HG02763 (cell line): ENCODE measurements at regions not wholly inside any gene's neighbourhood (a gene's known extent, or its start where the extent isn't known, plus 50 kb on each side); places are given as distances from the start of the nearest gene placed in this dataset.
"Not testable (repeated sequence)": the region's sequence is repeated elsewhere in the genome, so short reads cannot be mapped to it uniquely, and the experiment has no call there.

Experiments
- ATAC-seq: cut with Tn5 transposase; IDR thresholded peaks from one replicate; pipeline ENCODE4 v1.9.1; 2021; ENCODE audit warnings: mild to moderate bottlenecking, moderate library complexity; ENCODE audit not compliant: unreplicated experiment

DNA sequence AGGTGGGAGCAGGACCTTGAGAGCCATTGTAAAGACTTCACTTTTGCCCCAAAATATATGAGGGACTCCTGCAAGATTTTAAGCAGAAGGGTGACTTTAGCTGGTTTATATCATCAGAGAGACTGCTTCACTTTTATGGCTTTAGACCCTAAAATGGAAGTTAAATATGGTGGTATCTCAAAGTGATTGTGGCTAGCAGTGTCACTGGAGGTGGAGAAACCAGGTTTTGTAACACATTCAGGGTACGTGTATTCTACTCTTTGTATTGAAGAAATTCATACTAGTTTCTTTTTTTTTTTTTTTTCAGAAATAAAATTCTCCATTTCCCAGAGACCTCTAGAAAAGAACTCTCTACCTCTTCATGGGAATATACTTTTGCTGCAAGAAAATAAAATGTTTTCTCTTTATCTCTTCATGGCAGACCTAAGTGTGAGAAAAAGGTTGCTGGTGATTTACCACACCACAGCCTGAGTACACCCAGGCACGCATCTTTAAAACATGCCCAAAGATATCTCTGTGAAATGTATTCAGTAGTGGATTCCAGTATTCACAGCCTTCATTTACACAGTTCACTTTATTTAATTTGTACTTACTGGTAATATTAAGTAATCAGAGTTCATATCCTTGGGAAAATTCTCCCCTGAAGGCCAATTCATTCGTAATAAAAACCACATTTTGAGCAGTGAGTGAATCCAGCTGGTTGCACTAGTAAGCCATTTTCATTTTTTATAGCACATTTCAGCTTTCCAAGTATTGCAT, 74.3 kb upstream of the GUCY1A1 start:
- ATAC-seq: no peak

- no peak for ATAC-seq
Measured at GRCh38 chr4:155591738-155592143, 74.9 kb upstream of the GUCY1A1 start.

- no peak for ATAC-seq
Measured at GRCh38 chr4:155590796-155591585, 75.7 kb upstream of the GUCY1A1 start.

- no peak for ATAC-seq
Measured at GRCh38 chr4:155588437-155588836, 78.2 kb upstream of the GUCY1A1 start.

DNA sequence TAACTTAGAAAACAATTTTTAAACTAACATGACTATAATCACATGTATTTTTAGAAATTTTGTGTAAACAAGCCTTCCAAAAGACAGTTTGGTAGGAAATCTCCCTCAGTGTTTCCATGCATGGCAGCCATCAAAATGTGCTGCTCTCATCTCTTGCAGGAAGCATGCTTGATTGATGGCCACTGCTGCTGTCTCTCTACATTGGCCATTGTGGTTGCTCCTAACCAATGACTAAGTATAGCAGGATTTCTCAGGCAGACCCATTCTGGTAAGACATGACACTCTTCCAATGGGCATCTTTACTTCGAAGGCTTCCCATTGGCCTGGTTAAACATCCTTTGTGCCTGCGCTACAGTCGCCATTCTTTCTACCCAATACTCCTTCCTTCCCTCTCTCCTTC, 78.9 kb upstream of the GUCY1A1 start:
- no peak for ATAC-seq

DNA sequence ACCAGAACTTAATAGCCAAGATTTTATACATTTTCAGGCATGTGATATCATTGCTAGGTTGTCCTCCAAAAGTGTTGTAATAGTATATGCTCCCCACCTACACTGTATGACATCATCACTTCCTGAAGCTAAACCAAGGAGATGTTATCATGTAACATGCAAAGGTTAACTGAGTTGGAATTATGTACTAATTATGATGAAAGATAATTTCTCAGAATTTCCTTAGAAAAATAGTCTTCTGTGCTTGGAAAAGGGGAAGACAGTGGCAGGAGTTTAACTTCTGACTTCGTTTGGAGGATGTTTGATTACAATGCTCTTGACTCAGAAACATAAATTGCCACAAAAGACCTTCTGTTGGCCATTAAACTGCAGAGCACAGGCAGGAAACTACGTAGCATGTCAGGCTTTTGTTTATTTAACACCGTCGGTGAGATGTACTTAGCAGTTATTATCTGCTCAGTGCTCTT, 83.6 kb upstream of the GUCY1A1 start:
- no peak for ATAC-seq

GRCh38 chr4:155582041-155582440, 84.6 kb upstream of the GUCY1A1 start:
- no peak for ATAC-seq

DNA sequence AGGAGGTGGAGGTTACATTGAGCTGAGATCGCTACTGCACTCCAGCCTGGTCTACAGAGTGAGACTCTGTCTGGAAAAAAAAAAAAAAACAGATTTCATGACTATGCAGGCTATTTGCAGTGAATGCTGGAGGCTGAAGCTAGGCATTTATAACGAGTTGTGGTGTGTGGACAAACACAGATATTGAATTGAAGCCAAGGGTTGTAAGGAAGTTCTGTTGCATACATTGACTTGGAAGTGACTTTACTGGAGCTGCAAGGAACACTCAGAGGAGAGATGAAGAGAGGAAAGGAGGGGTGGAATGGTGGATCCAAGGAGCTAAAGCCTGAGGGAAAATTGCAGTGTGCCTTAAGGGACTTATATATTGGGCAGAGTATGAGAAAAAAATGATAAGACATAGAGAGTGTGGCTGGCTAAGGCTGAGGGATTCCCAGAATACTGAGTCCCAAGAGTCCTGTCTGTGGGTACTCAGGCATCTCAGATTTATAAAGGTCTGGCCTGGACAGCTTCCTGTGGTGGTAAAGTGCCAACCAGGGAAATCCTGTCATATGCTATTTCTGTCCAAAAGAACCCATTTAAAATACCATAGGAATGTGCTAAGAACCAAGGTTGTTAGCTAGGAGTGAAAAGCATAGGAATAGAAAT, 87.8 kb upstream of the GUCY1A1 start:
- no peak for ATAC-seq

DNA sequence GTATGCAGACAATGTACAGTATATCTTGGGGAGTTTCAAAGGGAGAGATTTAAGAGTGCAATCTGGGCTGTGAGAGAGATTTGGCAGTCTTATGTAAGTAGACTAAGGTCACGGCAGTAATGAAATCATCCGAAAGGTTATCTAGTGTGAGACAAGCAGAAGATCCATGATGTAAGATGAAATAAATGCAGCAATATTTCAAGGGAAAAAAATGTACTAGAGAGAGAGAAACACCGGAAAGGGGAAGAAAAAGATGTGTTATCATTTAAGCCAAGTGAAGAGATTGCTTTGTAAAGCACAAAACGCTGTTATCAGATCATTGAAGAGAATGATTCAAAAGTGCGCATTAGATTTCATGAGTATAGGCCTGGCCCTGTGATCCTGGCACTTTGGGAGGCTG, 88.4 kb upstream of the GUCY1A1 start:
- ATAC-seq: no peak

- ATAC-seq: not testable (repeated sequence)
Measured at GRCh38 chr4:155574329-155574728, 92.3 kb upstream of the GUCY1A1 start.

GRCh38 chr4:155573126-155573525, 93.5 kb upstream of the GUCY1A1 start:
- ATAC-seq: no peak

- ATAC-seq: no peak
Measured at GRCh38 chr4:155572106-155572703, 94.4 kb upstream of the GUCY1A1 start.

GRCh38 chr4:155571184-155571944, 95.3 kb upstream of the GUCY1A1 start:
- no peak for ATAC-seq

DNA sequence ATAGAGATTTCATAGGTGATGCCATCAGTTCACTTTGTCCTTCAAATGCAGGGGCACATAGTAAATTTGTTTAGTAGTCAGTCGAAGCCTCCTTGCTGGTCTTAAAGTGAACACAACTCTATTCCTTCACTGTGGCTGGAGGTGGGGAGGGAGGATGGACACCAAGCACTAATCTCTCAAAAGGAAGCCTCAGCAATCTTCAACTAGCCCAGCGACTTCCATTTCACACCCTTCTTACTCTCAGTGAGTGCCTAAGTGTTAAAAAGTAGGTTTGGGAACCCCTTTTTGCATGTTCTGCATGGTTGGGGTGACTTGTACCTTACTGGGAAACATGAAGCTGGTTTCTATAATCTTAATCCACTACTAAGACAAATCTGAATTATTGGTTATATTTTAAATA, 96.0 kb upstream of the GUCY1A1 start:
- ATAC-seq: no peak

DNA sequence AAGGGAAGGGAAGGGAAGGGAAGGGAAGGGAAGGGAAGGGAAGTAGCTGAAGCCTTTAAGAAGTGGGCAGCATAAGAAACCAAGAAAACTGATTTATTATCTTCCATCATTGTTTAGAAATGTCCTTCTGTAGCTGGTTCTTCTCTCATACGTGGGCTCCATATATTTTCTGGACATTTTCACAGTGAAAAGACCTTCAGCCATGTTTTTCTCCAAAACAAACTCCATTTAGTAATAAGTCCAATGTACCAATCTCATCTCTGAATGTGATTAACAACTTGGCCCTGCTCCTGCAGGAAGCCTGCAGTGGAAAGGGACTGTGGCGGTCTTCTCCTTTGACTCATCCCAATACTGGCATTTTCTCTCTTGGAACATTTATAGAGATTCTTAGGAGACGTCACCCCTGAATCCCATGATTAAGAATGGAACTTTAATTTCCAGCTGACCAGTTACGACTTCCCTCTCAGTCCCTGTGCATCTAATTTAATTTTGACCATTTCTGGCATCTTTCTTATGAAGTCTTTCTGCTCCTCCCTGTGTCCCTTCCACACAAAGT, 96.6 kb upstream of the GUCY1A1 start:
- no peak for ATAC-seq

DNA sequence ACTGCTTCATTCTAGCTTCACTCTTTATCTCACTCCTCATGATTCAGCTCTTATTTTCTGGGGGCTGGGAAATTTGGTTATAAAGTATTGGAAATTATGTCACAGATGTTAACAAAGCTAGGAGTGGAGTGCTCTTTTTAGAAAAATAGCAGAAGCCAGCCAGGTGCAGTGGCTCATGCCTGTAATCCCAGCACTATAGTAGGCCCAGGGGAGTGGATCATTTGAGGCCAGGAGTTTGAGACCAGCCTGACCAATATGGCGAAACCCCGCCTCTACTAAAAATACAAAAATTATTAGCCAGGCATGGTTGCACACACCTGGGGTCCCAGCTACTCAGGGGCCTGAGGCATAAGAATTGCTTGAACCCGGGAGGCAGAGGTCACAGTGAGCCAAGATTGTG, 97.2 kb upstream of the GUCY1A1 start:
- ATAC-seq: no peak

GRCh38 chr4:155568641-155569220, 97.9 kb upstream of the GUCY1A1 start:
- ATAC-seq: no peak

DNA sequence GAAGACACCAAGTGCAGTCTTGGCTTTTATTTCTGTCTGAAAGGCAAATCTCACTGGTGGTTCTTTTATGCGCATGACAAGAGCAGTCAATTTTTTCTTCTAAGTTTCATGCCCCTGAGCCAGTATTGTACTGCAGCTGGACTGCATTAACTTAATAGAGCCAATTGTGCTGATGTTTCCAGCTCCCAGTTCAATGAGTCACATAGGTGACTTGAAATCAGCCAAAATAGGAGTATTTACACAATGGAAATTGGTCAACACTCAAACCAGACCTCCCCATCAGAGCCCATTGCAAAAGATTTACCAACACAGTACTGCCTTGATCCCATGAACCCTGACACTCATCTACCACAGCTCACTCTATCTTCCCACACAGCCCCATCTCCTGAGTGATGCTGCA, 100.3 kb upstream of the GUCY1A1 start:
- no peak for ATAC-seq

- ATAC-seq: no peak
Measured at GRCh38 chr4:155565776-155566175, 100.9 kb upstream of the GUCY1A1 start.

DNA sequence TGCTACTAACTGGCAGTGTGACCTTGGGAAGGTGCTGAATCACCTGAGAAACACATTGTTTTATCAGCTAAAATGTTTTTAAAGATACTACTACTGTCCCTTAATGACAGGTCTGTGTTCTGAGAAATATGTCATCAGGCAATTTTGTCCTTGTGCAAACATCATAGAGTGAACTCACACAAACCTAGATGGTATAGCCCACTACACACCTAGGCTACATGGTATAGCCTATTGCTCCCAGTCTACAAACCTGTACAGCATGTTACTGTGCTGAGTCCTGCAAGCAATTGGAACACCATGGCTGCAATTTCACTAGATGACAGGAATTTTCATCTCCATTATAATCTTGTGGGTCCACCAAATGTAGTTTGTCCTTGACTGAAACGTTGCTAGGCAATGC, 101.3 kb upstream of the GUCY1A1 start:
- no peak for ATAC-seq
